NCI-H446 treated with DMSO at 0.1 percent for 48 hours (cell line): ENCODE measurements at regions not wholly inside any gene's neighbourhood (a gene's known extent, or its start where the extent isn't known, plus 50 kb on each side); places are given as distances from the start of the nearest gene placed in this dataset.

ENCODE experiments used
- DNase-seq: peaks from one replicate; lab custom pipeline; 2025; lab: John Stamatoyannopoulos, UW

- no peak for DNase-seq
Measured at GRCh38 chr9:120212153-120212852, 367.7 kb downstream of the CDK5RAP2 start.

- DNase-seq: no peak
Measured at GRCh38 chr9:120210274-120210673, 369.7 kb downstream of the CDK5RAP2 start.

GRCh38 chr9:120202856-120203654, 376.9 kb downstream of the CDK5RAP2 start:
- no peak for DNase-seq

- DNase-seq: no peak
Measured at GRCh38 chr9:120198027-120198426, 381.9 kb downstream of the CDK5RAP2 start.

- DNase-seq: no peak
Measured at GRCh38 chr9:120197605-120198004, 382.4 kb downstream of the CDK5RAP2 start.

- DNase-seq: no peak
Measured at GRCh38 chr9:120191141-120191540, 388.8 kb downstream of the CDK5RAP2 start.

- no peak for DNase-seq
Measured at GRCh38 chr9:120187758-120188157, 392.2 kb downstream of the CDK5RAP2 start.

GRCh38 chr9:120186276-120186675, 393.7 kb downstream of the CDK5RAP2 start:
- peak; percentile 73 for DNase-seq

GRCh38 chr9:120184266-120184665, 395.7 kb downstream of the CDK5RAP2 start:
- no peak for DNase-seq

GRCh38 chr9:120183615-120184014, 396.4 kb downstream of the CDK5RAP2 start:
- DNase-seq: no peak

- DNase-seq: no peak
Measured at GRCh38 chr9:120182011-120182410, 398.0 kb downstream of the CDK5RAP2 start.

GRCh38 chr9:120177121-120177520, 402.8 kb downstream of the CDK5RAP2 start:
- DNase-seq: peak; percentile 14

- DNase-seq: peak; percentile 4
Measured at GRCh38 chr9:120175031-120175430, 404.9 kb downstream of the CDK5RAP2 start.

- peak; percentile 34 for DNase-seq
Measured at GRCh38 chr9:120161776-120162175, 418.2 kb downstream of the CDK5RAP2 start.

- DNase-seq: peak; percentile 10
Measured at GRCh38 chr9:120158221-120158620, 421.7 kb downstream of the CDK5RAP2 start.

GRCh38 chr9:120156376-120156775, 423.6 kb downstream of the CDK5RAP2 start:
- no peak for DNase-seq

- no peak for DNase-seq
Measured at GRCh38 chr9:120153258-120153657, 426.7 kb downstream of the CDK5RAP2 start.

GRCh38 chr9:120152295-120152694, 427.7 kb downstream of the CDK5RAP2 start:
- DNase-seq: peak; percentile 91

GRCh38 chr9:120151806-120152205, 428.2 kb downstream of the CDK5RAP2 start:
- DNase-seq: no peak

- DNase-seq: no peak
Measured at GRCh38 chr9:120151149-120151548, 428.8 kb downstream of the CDK5RAP2 start.

- DNase-seq: no peak
Measured at GRCh38 chr9:120138955-120139354, 441.0 kb downstream of the CDK5RAP2 start.

GRCh38 chr9:120137186-120137840, 442.7 kb downstream of the CDK5RAP2 start:
- no peak for DNase-seq

- no peak for DNase-seq
Measured at GRCh38 chr9:120136696-120137095, 443.3 kb downstream of the CDK5RAP2 start.
